ENCODE measurements at regions not wholly inside any gene's neighbourhood (a gene's known extent, or its start where the extent isn't known, plus 50 kb on each side); places are given as distances from the start of the nearest gene placed in this dataset.

DNA sequence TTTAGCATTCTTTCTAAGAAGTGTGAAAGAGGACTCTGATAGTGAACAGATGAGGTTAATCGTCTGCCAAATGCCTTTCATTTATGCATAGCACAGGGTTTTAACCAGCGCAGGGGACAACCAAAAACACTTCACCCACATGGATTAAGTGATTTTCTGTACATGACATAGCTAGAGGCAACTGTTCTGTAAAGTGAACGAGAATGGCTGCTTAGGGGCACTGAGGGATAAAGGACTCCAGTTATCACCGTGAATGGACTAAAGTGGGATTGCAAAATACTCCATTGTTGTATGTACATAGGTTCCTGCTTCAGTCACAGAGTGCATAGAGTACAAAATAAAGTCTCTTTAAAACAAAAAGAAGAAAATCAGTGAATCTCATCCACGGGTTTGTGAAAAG, 456.8 kb downstream of the DMAC1 start:
- dilution Hi-C loops (cut with MboI; ENCODE audit: extremely low pct_ligation_motif_present, low sequenced_read_pairs), result no loop called here
- H3K4me3 ChIP-seq (ENCODE audit: control insufficient read depth in 2 of 3, extremely low read depth in 1 of 3, insufficient read depth in 2 of 3, low read depth in 1 of 3, low read length in 3 of 3), result no peak overlapping the region
- no peaks in the 10 kb centered on the region for H3K79me2 ChIP-seq (ENCODE audit: control insufficient read depth, insufficient read depth, low read length)
- no peaks in the 10 kb centered on the region for H3K9me1 ChIP-seq (ENCODE audit: control insufficient read depth, extremely low read depth, insufficient read depth, low read length)
- H3K27me3 ChIP-seq (ENCODE audit: control insufficient read depth, extremely low read depth, insufficient read depth, low read length), result no peaks in the 10 kb centered on the region
- FAIRE-seq, result no peak
- DNase-seq (ENCODE audit: low read depth, low spot score), result no peak
- H4K20me1 ChIP-seq (ENCODE audit: control insufficient read depth, extremely low read depth, insufficient read depth, low read length), result no peaks in the 10 kb centered on the region
- H3K36me3 ChIP-seq (ENCODE audit: control insufficient read depth in 2 of 2, extremely low read depth in 1 of 2, insufficient read depth in 2 of 2, low read length in 2 of 2), result no peaks in the 10 kb centered on the region
- no peak overlapping the region for H3K27ac ChIP-seq (ENCODE audit: control insufficient read depth, insufficient read depth, low read length)
- no peaks in the 10 kb centered on the region for H3K4me1 ChIP-seq (ENCODE audit: control insufficient read depth, extremely low read depth, insufficient read depth, low read length)
- H3K9me3 ChIP-seq (ENCODE audit: control insufficient read depth, low read depth, low read length), result no peaks in the 10 kb centered on the region
- no peak overlapping the region for H2AFZ ChIP-seq (ENCODE audit: control insufficient read depth, low read length)
- no peak overlapping the region for H3K4me2 ChIP-seq (ENCODE audit: control insufficient read depth, extremely low read depth, insufficient read depth, low read depth, low read length)
- H3K9ac ChIP-seq (ENCODE audit: control insufficient read depth, extremely low read depth, insufficient read depth, low read length), result no peak overlapping the region
- TF ChIP-seq, protein P1, sequence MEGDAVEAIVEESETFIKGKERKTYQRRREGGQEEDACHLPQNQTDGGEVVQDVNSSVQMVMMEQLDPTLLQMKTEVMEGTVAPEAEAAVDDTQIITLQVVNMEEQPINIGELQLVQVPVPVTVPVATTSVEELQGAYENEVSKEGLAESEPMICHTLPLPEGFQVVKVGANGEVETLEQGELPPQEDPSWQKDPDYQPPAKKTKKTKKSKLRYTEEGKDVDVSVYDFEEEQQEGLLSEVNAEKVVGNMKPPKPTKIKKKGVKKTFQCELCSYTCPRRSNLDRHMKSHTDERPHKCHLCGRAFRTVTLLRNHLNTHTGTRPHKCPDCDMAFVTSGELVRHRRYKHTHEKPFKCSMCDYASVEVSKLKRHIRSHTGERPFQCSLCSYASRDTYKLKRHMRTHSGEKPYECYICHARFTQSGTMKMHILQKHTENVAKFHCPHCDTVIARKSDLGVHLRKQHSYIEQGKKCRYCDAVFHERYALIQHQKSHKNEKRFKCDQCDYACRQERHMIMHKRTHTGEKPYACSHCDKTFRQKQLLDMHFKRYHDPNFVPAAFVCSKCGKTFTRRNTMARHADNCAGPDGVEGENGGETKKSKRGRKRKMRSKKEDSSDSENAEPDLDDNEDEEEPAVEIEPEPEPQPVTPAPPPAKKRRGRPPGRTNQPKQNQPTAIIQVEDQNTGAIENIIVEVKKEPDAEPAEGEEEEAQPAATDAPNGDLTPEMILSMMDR (optimal IDR thresholded peaks at IDR 0.05 in 1 of 3, IDR thresholded peaks at IDR 0.05 in 1 of 3, conservative IDR thresholded peaks at IDR 0.05 in 1 of 3; ENCODE audit: extremely low read depth in 1 of 3, insufficient read depth in 2 of 3, low read length in 3 of 3), result no peak
- TF ChIP-seq EZH2 (IDR thresholded peaks at IDR 0.05; ENCODE audit: low read length), result no peak

DNA sequence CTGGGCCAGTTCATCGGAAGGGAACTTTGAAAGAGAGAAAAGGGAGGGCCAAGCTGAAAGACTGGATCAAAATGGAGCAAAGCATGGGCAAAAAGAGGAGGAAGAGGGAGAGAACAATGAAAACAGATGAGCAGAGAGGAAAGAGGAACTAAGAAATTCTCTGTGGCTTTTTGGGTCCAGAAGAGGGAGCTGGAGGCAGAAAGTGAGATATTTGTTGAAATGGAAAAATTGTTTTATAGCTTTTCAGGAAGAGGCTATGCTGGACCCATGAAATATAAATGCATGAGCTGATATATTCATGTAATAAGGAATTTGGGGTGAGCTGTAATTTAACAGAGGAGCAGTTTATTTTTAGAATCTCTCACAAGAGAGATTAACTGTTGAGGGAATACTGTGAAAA, 457.3 kb downstream of the DMAC1 start:
- H3K79me2 ChIP-seq (ENCODE audit: control insufficient read depth, insufficient read depth, low read length), result no peaks in the 10 kb centered on the region
- H3K36me3 ChIP-seq (ENCODE audit: control insufficient read depth in 2 of 2, extremely low read depth in 1 of 2, insufficient read depth in 2 of 2, low read length in 2 of 2), result no peaks in the 10 kb centered on the region
- no peak overlapping the region for H3K4me3 ChIP-seq (ENCODE audit: control insufficient read depth in 2 of 3, extremely low read depth in 1 of 3, insufficient read depth in 2 of 3, low read depth in 1 of 3, low read length in 3 of 3)
- H3K9me3 ChIP-seq (ENCODE audit: control insufficient read depth, low read depth, low read length), result no peaks in the 10 kb centered on the region
- dilution Hi-C loops (cut with MboI; ENCODE audit: extremely low pct_ligation_motif_present, low sequenced_read_pairs), result no loop called here
- no peak for DNase-seq (ENCODE audit: low read depth, low spot score)
- no peak overlapping the region for H2AFZ ChIP-seq (ENCODE audit: control insufficient read depth, low read length)
- no peaks in the 10 kb centered on the region for H4K20me1 ChIP-seq (ENCODE audit: control insufficient read depth, extremely low read depth, insufficient read depth, low read length)
- H3K27me3 ChIP-seq (ENCODE audit: control insufficient read depth, extremely low read depth, insufficient read depth, low read length), result no peaks in the 10 kb centered on the region
- no peaks in the 10 kb centered on the region for H3K4me1 ChIP-seq (ENCODE audit: control insufficient read depth, extremely low read depth, insufficient read depth, low read length)
- H3K27ac ChIP-seq (ENCODE audit: control insufficient read depth, insufficient read depth, low read length), result no peak overlapping the region
- FAIRE-seq, result no peak
- no peak overlapping the region for H3K4me2 ChIP-seq (ENCODE audit: control insufficient read depth, extremely low read depth, insufficient read depth, low read depth, low read length)
- no peaks in the 10 kb centered on the region for H3K9me1 ChIP-seq (ENCODE audit: control insufficient read depth, extremely low read depth, insufficient read depth, low read length)
- no peak overlapping the region for H3K9ac ChIP-seq (ENCODE audit: control insufficient read depth, extremely low read depth, insufficient read depth, low read length)
- TF ChIP-seq, protein P1 (optimal IDR thresholded peaks at IDR 0.05 in 1 of 3, IDR thresholded peaks at IDR 0.05 in 1 of 3, conservative IDR thresholded peaks at IDR 0.05 in 1 of 3; ENCODE audit: extremely low read depth in 1 of 3, insufficient read depth in 2 of 3, low read length in 3 of 3), result no peak
- TF ChIP-seq EZH2 (IDR thresholded peaks at IDR 0.05; ENCODE audit: low read length), result no peak

Measured in keratinocyte (primary cell).